ENCODE measurements at regions not wholly inside any gene's neighbourhood (a gene's known extent, or its start where the extent isn't known, plus 50 kb on each side); places are given as distances from the start of the nearest gene placed in this dataset.
A peak's percentile ranks its signal among the peaks of the same experiment; 100 is the strongest.

GRCh38 chr14:71395636-71396035 lies 488.4 kb downstream of the PCNX1 start:
- peaks cover 3% of the 10 kb centered on the region for H3K9me3 ChIP-seq (ENCODE audit: control insufficient read depth, insufficient read depth, low read length)
- no peaks in the 10 kb centered on the region for H3K27me3 Mint-ChIP-seq (ENCODE audit: low read depth in 2 of 2)
- no peaks in the 10 kb centered on the region for H3K36me3 ChIP-seq (ENCODE audit: control insufficient read depth, insufficient read depth, low read length)
- no peaks in the 10 kb centered on the region for H3K9me3 Mint-ChIP-seq
- no peaks in the 10 kb centered on the region for H3K36me3 Mint-ChIP-seq
- TF ChIP-seq CTCF (IDR thresholded peaks at IDR 0.05), result no peak
- H3K27ac Mint-ChIP-seq, result peak overlapping the region; percentile 78 to 84
- peaks cover 24% of the 10 kb centered on the region for H3K4me1 ChIP-seq (ENCODE audit: control insufficient read depth, insufficient read depth, low read length)
- no peak for DNase-seq
- H3K4me3 Mint-ChIP-seq, result no peak overlapping the region
- 100% methylated on average over 1 of the region's 2 CpGs for WGBS (ENCODE audit: insufficient coverage)
- ATAC-seq, result no peak
- H3K27me3 ChIP-seq (ENCODE audit: control insufficient read depth, insufficient read depth, low read length), result no peaks in the 10 kb centered on the region
- intact Hi-C loops (cut with micrococcal nuclease), result loop anchor here (2.0 kb wide), 1 partner anchor 159 kb away; no protein-coding TSS in a partner anchor
- H3K27ac ChIP-seq (ENCODE audit: low read length), result peak overlapping the region; percentile 23
- peaks cover 32 to 39% of the 10 kb centered on the region in 2 donors for H3K4me1 Mint-ChIP-seq
- H3K4me3 ChIP-seq (ENCODE audit: low read length), result no peak overlapping the region

DNA sequence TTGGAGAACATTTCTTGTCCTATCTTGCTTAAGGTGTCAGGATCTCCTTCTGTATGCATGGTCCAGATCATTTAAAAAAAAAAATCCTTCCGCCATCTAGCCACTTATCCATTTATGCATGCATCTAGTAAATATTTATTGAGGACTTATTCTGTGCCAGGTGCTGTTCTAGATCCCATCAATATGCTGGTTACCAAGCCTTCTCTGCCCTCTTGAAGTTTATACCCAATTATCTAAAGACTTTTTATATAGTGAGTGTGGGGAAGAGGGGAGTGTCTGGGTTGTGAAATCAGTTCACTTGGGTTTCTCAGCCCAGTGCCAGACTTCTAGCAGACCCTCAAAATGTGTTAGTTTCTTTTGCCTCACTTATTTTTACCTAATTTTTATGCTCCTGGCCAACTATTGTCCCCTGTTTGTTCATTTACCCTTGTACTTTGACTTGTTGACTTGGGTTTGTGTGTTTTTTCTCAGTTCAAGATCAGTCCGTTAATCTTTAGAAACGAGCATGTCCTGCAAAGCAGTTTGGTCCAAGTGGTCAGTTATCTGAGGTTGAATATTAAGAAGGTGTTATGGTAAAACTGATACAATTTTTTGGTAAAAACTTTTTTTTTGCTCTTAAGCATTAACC lies 488.9 kb downstream of the PCNX1 start:
- DNase-seq (no peak), ATAC-seq (no peak)
- intact Hi-C loops (cut with micrococcal nuclease), result no loop called here
- no peak overlapping the region for H3K4me3 ChIP-seq (ENCODE audit: low read length)
- H3K27me3 ChIP-seq (ENCODE audit: control insufficient read depth, insufficient read depth, low read length), result no peaks in the 10 kb centered on the region
- H3K9me3 ChIP-seq (ENCODE audit: control insufficient read depth, insufficient read depth, low read length), result peaks cover 3% of the 10 kb centered on the region
- H3K27ac Mint-ChIP-seq, result peak overlapping the region; percentile 63 to 78
- no peaks in the 10 kb centered on the region for H3K27me3 Mint-ChIP-seq (ENCODE audit: low read depth in 2 of 2)
- no peak for TF ChIP-seq CTCF (IDR thresholded peaks at IDR 0.05)
- no peaks in the 10 kb centered on the region for H3K36me3 ChIP-seq (ENCODE audit: control insufficient read depth, insufficient read depth, low read length)
- H3K4me1 Mint-ChIP-seq, result peaks cover 32 to 44% of the 10 kb centered on the region in 2 donors
- H3K27ac ChIP-seq (ENCODE audit: low read length), result no peak overlapping the region
- no peaks in the 10 kb centered on the region for H3K9me3 Mint-ChIP-seq
- H3K36me3 Mint-ChIP-seq, result no peaks in the 10 kb centered on the region
- 92% methylated on average over 2 of the region's 3 CpGs for WGBS (ENCODE audit: insufficient coverage)
- no peak overlapping the region for H3K4me3 Mint-ChIP-seq
- peaks cover 24% of the 10 kb centered on the region for H3K4me1 ChIP-seq (ENCODE audit: control insufficient read depth, insufficient read depth, low read length)

GRCh38 chr14:71397371-71397770 lies 490.1 kb downstream of the PCNX1 start:
- Histone ChIP-seq H3K9me3 (ENCODE audit: control insufficient read depth, insufficient read depth, low read length) (peaks cover 3% of the 10 kb centered on the region), H3K4me1 (ENCODE audit: control insufficient read depth, insufficient read depth, low read length) (peaks cover 20% of the 10 kb centered on the region), H3K4me3 (ENCODE audit: low read length) (no peak overlapping the region), H3K27ac (ENCODE audit: low read length) (peak overlapping the region; percentile 58), H3K36me3 (ENCODE audit: control insufficient read depth, insufficient read depth, low read length) (no peaks in the 10 kb centered on the region), H3K27me3 (ENCODE audit: control insufficient read depth, insufficient read depth, low read length) (no peaks in the 10 kb centered on the region)
- Mint-ChIP-seq H3K4me1 (peaks cover 32 to 40% of the 10 kb centered on the region in 2 donors), H3K27ac (no peak overlapping the region), H3K27me3 (ENCODE audit: low read depth in 2 of 2) (no peaks in the 10 kb centered on the region), H3K36me3 (no peaks in the 10 kb centered on the region), H3K4me3 (no peak overlapping the region), H3K9me3 (no peaks in the 10 kb centered on the region)
- no peak for TF ChIP-seq CTCF (IDR thresholded peaks at IDR 0.05)
- ATAC-seq (no peak), DNase-seq (no peak)
- intact Hi-C loops (cut with micrococcal nuclease), result no loop called here

DNA sequence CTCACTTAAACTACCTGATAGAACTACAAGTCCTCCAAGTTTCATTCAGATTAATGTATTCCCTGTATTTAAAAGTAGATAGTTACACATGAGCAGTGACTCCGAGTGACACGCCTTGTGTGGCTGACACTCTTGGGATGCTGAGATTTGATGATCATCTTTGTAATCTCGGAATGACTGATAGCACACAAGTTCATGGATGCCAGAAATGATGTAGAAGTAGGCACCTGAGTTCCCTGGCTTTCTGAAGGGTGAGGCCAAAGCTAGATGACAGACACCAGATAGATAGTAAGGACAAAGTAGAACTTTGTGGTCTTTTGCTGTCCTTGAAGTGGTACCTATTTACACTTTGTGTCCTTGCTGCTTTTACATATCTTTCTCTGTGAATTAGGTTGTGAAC lies 491.2 kb downstream of the PCNX1 start:
- peaks cover 32 to 40% of the 10 kb centered on the region in 2 donors for H3K4me1 Mint-ChIP-seq
- TF ChIP-seq CTCF (IDR thresholded peaks at IDR 0.05), result no peak
- DNase-seq, result peak in 1 of 2 donors; percentile 10
- ATAC-seq, result peak in 1 of 3 donors; percentile 3
- H3K9me3 Mint-ChIP-seq, result no peaks in the 10 kb centered on the region
- H3K4me3 Mint-ChIP-seq, result no peak overlapping the region
- Histone ChIP-seq H3K9me3 (ENCODE audit: control insufficient read depth, insufficient read depth, low read length) (peaks cover 3% of the 10 kb centered on the region), H3K36me3 (ENCODE audit: control insufficient read depth, insufficient read depth, low read length) (no peaks in the 10 kb centered on the region), H3K27ac (ENCODE audit: low read length) (peak overlapping the region; percentile 98), H3K27me3 (ENCODE audit: control insufficient read depth, insufficient read depth, low read length) (no peaks in the 10 kb centered on the region), H3K4me1 (ENCODE audit: control insufficient read depth, insufficient read depth, low read length) (peaks cover 20% of the 10 kb centered on the region), H3K4me3 (ENCODE audit: low read length) (no peak overlapping the region)
- no peaks in the 10 kb centered on the region for H3K36me3 Mint-ChIP-seq
- intact Hi-C loops (cut with micrococcal nuclease), result no loop called here
- peak overlapping the region; percentile 27 to 79 for H3K27ac Mint-ChIP-seq
- H3K27me3 Mint-ChIP-seq (ENCODE audit: low read depth in 2 of 2), result no peaks in the 10 kb centered on the region
- 89% methylated on average over 3 of the region's 3 CpGs for WGBS (ENCODE audit: insufficient coverage)
